Kidney (tissue), 13 donors: ENCODE measurements at regions not wholly inside any gene's neighbourhood (a gene's known extent, or its start where the extent isn't known, plus 50 kb on each side); places are given as distances from the start of the nearest gene placed in this dataset.

Source experiments
- DNase-seq, 5 donors: peaks; one replicate each; pipeline ENCODE4 v3.0.0-alpha.2; 2013 to 2020
- FAIRE-seq: peaks from 2 replicates; lab custom pipeline; 2012; peaks lifted over from hg19 to GRCh38; lab: Jason Lieb, UNC
- H3K27ac ChIP-seq, 2 donors: one replicate each; pipeline ENCODE4 v1.7.0; 2013; ENCODE audit warnings: low read depth in 2 of 2, low read length in 2 of 2, inconsistent platforms in 1 of 2
- H3K27me3 ChIP-seq: one replicate; pipeline ENCODE4 v1.7.1; 2013; ENCODE audit warnings: low read length, inconsistent platforms; ENCODE audit not compliant: control insufficient read depth, insufficient read depth
- H3K36me3 ChIP-seq, 3 donors: one replicate each; pipeline versions ENCODE4 v1.7.0 to v1.7.1; 2013; ENCODE audit warnings: low read length in 3 of 3, control low read depth in 1 of 3, inconsistent platforms in 1 of 3; ENCODE audit not compliant: insufficient read depth in 3 of 3, control insufficient read depth in 2 of 3
- H3K4me1 ChIP-seq, 3 donors: one replicate each; pipeline versions ENCODE4 v1.7.0 to v1.7.1; 2013; ENCODE audit warnings: low read length in 3 of 3, inconsistent platforms in 1 of 3, low read depth in 1 of 3; ENCODE audit not compliant: control insufficient read depth in 2 of 3, insufficient read depth in 2 of 3
- H3K4me3 ChIP-seq, 3 donors: one replicate each; pipeline versions ENCODE4 v1.7.0 to v1.8.1; 2013; ENCODE audit warnings: low read length in 3 of 3, control low read depth in 1 of 3, inconsistent platforms in 1 of 3
- H3K9ac ChIP-seq, 3 donors: one replicate each; pipeline versions ENCODE4 v1.7.0 to v1.7.1; 2013; ENCODE audit warnings: low read length in 3 of 3, control low read depth in 1 of 3, inconsistent platforms in 1 of 3
- H3K9me3 ChIP-seq, 3 donors: one replicate each; pipeline versions ENCODE4 v1.7.0 to v1.7.1; 2013; ENCODE audit warnings: low read length in 3 of 3, control low read depth in 1 of 3, inconsistent platforms in 1 of 3; ENCODE audit not compliant: control insufficient read depth in 2 of 3, insufficient read depth in 1 of 3
- CTCF ChIP-seq: IDR thresholded peaks from 3 replicates; pipeline ENCODE4 v1.5.1; 2012; ENCODE audit warnings: mild to moderate bottlenecking, moderate library complexity, borderline replicate concordance; ENCODE audit not compliant: insufficient read depth; ENCODE audit errors: extremely low read depth
- intact Hi-C: fragments of 100-400 bp; cut with DNase I; formaldehyde crosslinking; loops from one replicate; pipeline ENCODE4 v1.11.1; 2022
- donor health status: control.
- donor health status: control.
- donor health status: control.
- donor health status: control.
- donor health status: control.
- donor health status: DM: yes; HTN: yes; CAD: no.
- donor health status: Normal renal cell carcinoma (clear cell type).

- Histone ChIP-seq H3K4me1 (no peaks in the 10 kb centered on the region), H3K9me3 (no peaks in the 10 kb centered on the region), H3K27ac (no peak overlapping the region), H3K4me3 (peak overlapping the region in 2 of 3 donors; percentile 56 to 64), H3K9ac (no peak overlapping the region), H3K27me3 (no peaks in the 10 kb centered on the region), H3K36me3 (no peaks in the 10 kb centered on the region)
- DNase-seq (no peak), FAIRE-seq (no peak)
- intact Hi-C loops = no loop called here
- TF ChIP-seq CTCF = no peak
Measured at GRCh38 chr10:4035599-4035945, 250.6 kb upstream of the KLF6 start.

- Histone ChIP-seq H3K9ac (peak overlapping the region in 2 of 3 donors; percentile 26 to 37), H3K27me3 (no peaks in the 10 kb centered on the region), H3K27ac (peak overlapping the region in 1 of 2 donors; percentile 41), H3K4me3 (peak overlapping the region in 2 of 3 donors; percentile 56 to 64), H3K9me3 (no peaks in the 10 kb centered on the region), H3K4me1 (no peaks in the 10 kb centered on the region), H3K36me3 (no peaks in the 10 kb centered on the region)
- no peak for FAIRE-seq
- intact Hi-C loops = no loop called here
- peak in 3 of 5 donors; percentile 28 to 61 (median 45) for DNase-seq
- TF ChIP-seq CTCF = no peak
Measured at GRCh38 chr10:4034907-4035598, 250.0 kb upstream of the KLF6 start.

- Histone ChIP-seq H3K9ac (no peak overlapping the region), H3K27me3 (no peaks in the 10 kb centered on the region), H3K4me1 (no peaks in the 10 kb centered on the region), H3K27ac (no peak overlapping the region), H3K36me3 (no peaks in the 10 kb centered on the region), H3K4me3 (no peak overlapping the region), H3K9me3 (no peaks in the 10 kb centered on the region)
- no peak for TF ChIP-seq CTCF
- DNase-seq (no peak), FAIRE-seq (no peak)
- intact Hi-C loops = no loop called here
Measured at GRCh38 chr10:4033341-4033896, 248.4 kb upstream of the KLF6 start.
